B cell (primary cell): ENCODE measurements at regions not wholly inside any gene's neighbourhood (a gene's known extent, or its start where the extent isn't known, plus 50 kb on each side); places are given as distances from the start of the nearest gene placed in this dataset.

ENCODE experiments used
- ATAC-seq: fragments of 200-7000 bp; cut with Tn5 transposase; one replicate; pipeline ENCODE4 v1.10.0; 2021; ENCODE audit warnings: low read depth, mild to moderate bottlenecking, moderate number of reproducible peaks, moderate library complexity
- CTCF ChIA-PET: fragments of 350-600 bp; sonication (Branson Sonifier 250); formaldehyde crosslinking; loops from one replicate; lab custom pipeline; 2021; ENCODE audit warnings: antibody characterized with exemption, inconsistent platforms; lab: Charles Lee
- POLR2A ChIA-PET: fragments of 350-600 bp; sonication (Branson Sonifier 250); formaldehyde crosslinking; loops from one replicate; lab custom pipeline; 2021; ENCODE audit warnings: antibody characterized with exemption; lab: Charles Lee
- DNase-seq: peaks from one replicate; pipeline ENCODE4 v3.0.0; 2013
- H2AFZ ChIP-seq: 2 replicates; pipeline ENCODE4 v1.6.1; 2012; ENCODE audit warnings: mild to moderate bottlenecking, low read depth, low read length; ENCODE audit not compliant: insufficient read depth, poor library complexity, severe bottlenecking
- H3K27ac ChIP-seq, 2 donors: 1 replicate in 1 of 2; 2 replicates in 1 of 2; pipeline ENCODE4 v1.5.1; 2012 to 2013; ENCODE audit warnings: low read length in 2 of 2, mild to moderate bottlenecking in 2 of 2, moderate library complexity in 1 of 2
- H3K27me3 ChIP-seq, 4 experiments: fragments of 200-600 bp in 1 of 4; sonication (generic) in 1 of 4; replicated peaks in 1 of 4; 1 replicate in 2 of 4; 2 replicates in 2 of 4; pipeline versions ENCODE4 v1.6.1 to v1.7.0; 2013 to 2016; ENCODE audit warnings: low read length in 3 of 4, mild to moderate bottlenecking in 2 of 4, mixed read lengths in 1 of 4, moderate library complexity in 1 of 4; ENCODE audit not compliant: insufficient read depth in 4 of 4, control insufficient read depth in 3 of 4; ENCODE audit errors: control extremely low read depth in 1 of 4
- H3K36me3 ChIP-seq, 2 experiments: replicated peaks in 1 of 2; 1 replicate in 1 of 2; 2 replicates in 1 of 2; pipeline versions ENCODE4 v1.6.1 to v1.7.1; 2013; ENCODE audit warnings: low read length in 1 of 2; ENCODE audit not compliant: insufficient read depth in 2 of 2, control insufficient read depth in 1 of 2; ENCODE audit errors: control extremely low read depth in 1 of 2, extremely low read depth in 1 of 2
- H3K4me1 ChIP-seq, 2 donors: fragments of 200-600 bp in 1 of 2; sonication (generic) in 1 of 2; 1 replicate in 1 of 2; 2 replicates in 1 of 2; pipeline versions ENCODE4 v1.5.1 to v1.6.1; 2013 to 2017; ENCODE audit warnings: low read length in 2 of 2; ENCODE audit not compliant: control insufficient read depth in 2 of 2, insufficient read depth in 2 of 2
- H3K4me2 ChIP-seq: replicated peaks from 2 replicates; pipeline ENCODE3; 2012; ENCODE audit warnings: mild to moderate bottlenecking, low read depth, low read length; ENCODE audit not compliant: poor library complexity, severe bottlenecking
- H3K4me3 ChIP-seq, 5 experiments: fragments of 200-600 bp in 1 of 5; sonication (generic) in 1 of 5; 1 replicate in 3 of 5; 2 replicates in 2 of 5; pipeline versions ENCODE4 v1.5.1 to v1.7.0; 2011 to 2016; ENCODE audit warnings: low read length in 4 of 5, mild to moderate bottlenecking in 4 of 5, low read depth in 2 of 5, control low read depth in 1 of 5, moderate library complexity in 1 of 5; ENCODE audit not compliant: insufficient read depth in 1 of 5; ENCODE audit errors: control extremely low read depth in 1 of 5, extremely low read depth in 1 of 5
- H3K79me2 ChIP-seq: fragments of 200-600 bp; sonication (generic); one replicate; pipeline ENCODE4 v1.6.0; 2016; ENCODE audit warnings: low read length; ENCODE audit not compliant: control insufficient read depth, insufficient read depth
- H3K9ac ChIP-seq: fragments of 200-600 bp; sonication (generic); 2 replicates; pipeline ENCODE4 v1.6.1; 2017; ENCODE audit warnings: mild to moderate bottlenecking, low read length, moderate library complexity
- H3K9me3 ChIP-seq, 3 donors: one replicate each; pipeline versions ENCODE4 v1.6.1 to v1.7.1; 2013; ENCODE audit warnings: low read length in 2 of 3; ENCODE audit not compliant: control insufficient read depth in 2 of 3, insufficient read depth in 1 of 3; ENCODE audit errors: control extremely low read depth in 1 of 3
- H4K20me1 ChIP-seq: 2 replicates; pipeline ENCODE4 v1.6.0; 2012; ENCODE audit warnings: mild to moderate bottlenecking, low read length; ENCODE audit not compliant: insufficient read depth, control insufficient read depth, poor library complexity, severe bottlenecking
- H3K27ac Mint-ChIP-seq: one replicate; pipeline ENCODE4 v1.8.0; 2021; ENCODE audit warnings: mixed read lengths
- H3K27me3 Mint-ChIP-seq: one replicate; pipeline ENCODE4 v1.8.0; 2021; ENCODE audit warnings: mixed read lengths
- H3K4me1 Mint-ChIP-seq: one replicate; pipeline ENCODE4 v1.8.0; 2021; ENCODE audit warnings: mixed read lengths
- H3K4me3 Mint-ChIP-seq: one replicate; pipeline ENCODE4 v1.8.0; 2021; ENCODE audit warnings: mixed read lengths
- H3K9me3 Mint-ChIP-seq: one replicate; pipeline ENCODE4 v1.8.0; 2022; ENCODE audit warnings: mixed read lengths; ENCODE audit not compliant: insufficient read depth
- EZH2 ChIP-seq: IDR thresholded peaks from 2 replicates; pipeline ENCODE4 v1.6.1; 2012; ENCODE audit warnings: borderline replicate concordance, low read depth, mild to moderate bottlenecking, moderate library complexity, low read length; ENCODE audit not compliant: insufficient read depth, poor library complexity, severe bottlenecking
- WGBS: methylation state at CpG from one replicate; pipeline ENCODE4 v1.1.5; 2013; ENCODE audit warnings: missing lambda C conversion rate; ENCODE audit not compliant: insufficient coverage; 5-methylcytosine and 5-hydroxymethylcytosine counted together
- intact Hi-C: fragments of 100-400 bp; cut with micrococcal nuclease; formaldehyde crosslinking; loops from one replicate; pipeline ENCODE4 v1.10.0; 2022
- TF ChIP-seq, protein P1 (sequence below): fragments of 200-600 bp; IDR thresholded peaks from one replicate; pipeline ENCODE4 v1.8.0; 2022; ENCODE audit warnings: antibody characterized with exemption, mild to moderate bottlenecking

DNA sequence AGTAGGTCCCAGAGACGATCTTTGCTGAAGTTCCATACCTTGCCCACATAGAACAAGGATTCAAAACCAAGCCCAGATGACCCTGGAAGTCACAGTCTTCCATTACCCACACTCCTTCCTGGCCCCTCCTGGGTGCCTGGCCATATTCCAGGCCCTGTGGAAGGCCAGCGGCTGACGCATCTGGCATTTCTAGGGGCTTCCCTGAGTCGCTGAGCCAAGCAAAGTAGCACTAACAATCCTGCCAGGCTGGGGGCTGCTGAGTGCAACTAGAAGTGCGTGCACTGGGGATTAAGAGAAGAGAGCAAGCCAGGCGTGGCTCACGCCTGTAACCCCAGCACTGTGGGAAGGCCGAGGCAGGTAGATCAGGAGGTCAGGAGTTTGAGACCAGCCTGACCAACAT is 175.2 kb upstream of the CPEB2 start:
- Histone ChIP-seq H3K4me3 (no peak overlapping the region), H3K9me3 (peaks cover 0 to 3% (median 0%) of the 10 kb centered on the region in 3 donors), H3K79me2 (no peaks in the 10 kb centered on the region), H3K4me1 (no peaks in the 10 kb centered on the region), H4K20me1 (no peaks in the 10 kb centered on the region), H3K27me3 (no peaks in the 10 kb centered on the region), H3K36me3 (no peaks in the 10 kb centered on the region), H3K4me2 (no peak overlapping the region), H3K9ac (no peak overlapping the region), H2AFZ (no peak overlapping the region), H3K27ac (no peak overlapping the region)
- H3K27ac Mint-ChIP-seq: no peak overlapping the region
- WGBS: 90% methylated on average over 6 of the region's 8 CpGs
- DNase-seq (no peak), ATAC-seq (no peak)
- H3K27me3 Mint-ChIP-seq: no peaks in the 10 kb centered on the region
- H3K4me3 Mint-ChIP-seq: no peak overlapping the region
- no peaks in the 10 kb centered on the region for H3K9me3 Mint-ChIP-seq
- TF ChIP-seq, protein P1, sequence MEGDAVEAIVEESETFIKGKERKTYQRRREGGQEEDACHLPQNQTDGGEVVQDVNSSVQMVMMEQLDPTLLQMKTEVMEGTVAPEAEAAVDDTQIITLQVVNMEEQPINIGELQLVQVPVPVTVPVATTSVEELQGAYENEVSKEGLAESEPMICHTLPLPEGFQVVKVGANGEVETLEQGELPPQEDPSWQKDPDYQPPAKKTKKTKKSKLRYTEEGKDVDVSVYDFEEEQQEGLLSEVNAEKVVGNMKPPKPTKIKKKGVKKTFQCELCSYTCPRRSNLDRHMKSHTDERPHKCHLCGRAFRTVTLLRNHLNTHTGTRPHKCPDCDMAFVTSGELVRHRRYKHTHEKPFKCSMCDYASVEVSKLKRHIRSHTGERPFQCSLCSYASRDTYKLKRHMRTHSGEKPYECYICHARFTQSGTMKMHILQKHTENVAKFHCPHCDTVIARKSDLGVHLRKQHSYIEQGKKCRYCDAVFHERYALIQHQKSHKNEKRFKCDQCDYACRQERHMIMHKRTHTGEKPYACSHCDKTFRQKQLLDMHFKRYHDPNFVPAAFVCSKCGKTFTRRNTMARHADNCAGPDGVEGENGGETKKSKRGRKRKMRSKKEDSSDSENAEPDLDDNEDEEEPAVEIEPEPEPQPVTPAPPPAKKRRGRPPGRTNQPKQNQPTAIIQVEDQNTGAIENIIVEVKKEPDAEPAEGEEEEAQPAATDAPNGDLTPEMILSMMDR: no peak
- no peak for TF ChIP-seq EZH2
- POLR2A ChIA-PET: no interaction called here
- CTCF ChIA-PET: no interaction called here
- H3K4me1 Mint-ChIP-seq: no peaks in the 10 kb centered on the region
- intact Hi-C loops: no loop called here

DNA sequence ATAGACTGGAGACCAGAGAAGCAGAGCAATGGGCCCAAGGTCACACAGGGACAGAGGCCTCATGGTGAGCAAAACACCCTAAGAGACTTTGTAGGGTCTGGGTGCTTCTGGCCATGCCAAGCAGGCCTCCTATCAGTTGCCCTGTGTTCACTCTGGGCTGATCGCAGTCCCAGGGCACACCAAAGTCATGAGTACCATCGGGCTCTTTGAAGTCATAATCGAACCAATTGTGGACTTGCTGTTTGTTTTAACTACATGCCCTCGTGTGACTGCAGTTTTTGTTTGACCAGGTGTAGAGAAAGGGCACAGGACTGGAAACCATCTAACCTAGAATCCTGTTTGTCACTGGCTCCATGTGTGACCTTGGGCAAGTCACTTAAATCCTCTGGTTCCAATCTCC is 172.5 kb upstream of the CPEB2 start:
- no peak overlapping the region for H3K4me3 ChIP-seq
- intact Hi-C loops: no loop called here
- no peak overlapping the region for H3K4me2 ChIP-seq
- Mint-ChIP-seq H3K9me3 (no peaks in the 10 kb centered on the region), H3K27me3 (no peaks in the 10 kb centered on the region), H3K4me1 (no peaks in the 10 kb centered on the region), H3K27ac (no peak overlapping the region), H3K4me3 (no peak overlapping the region)
- H3K36me3 ChIP-seq: no peaks in the 10 kb centered on the region
- H2AFZ ChIP-seq: no peak overlapping the region
- POLR2A ChIA-PET: no interaction called here
- CTCF ChIA-PET: no interaction called here
- TF ChIP-seq EZH2: no peak
- TF ChIP-seq, protein P1: no peak
- H3K27me3 ChIP-seq: no peaks in the 10 kb centered on the region
- H3K4me1 ChIP-seq: no peaks in the 10 kb centered on the region
- DNase-seq: no peak
- WGBS: 100% methylated on average over 4 of the region's 4 CpGs
- H4K20me1 ChIP-seq: no peaks in the 10 kb centered on the region
- H3K79me2 ChIP-seq: no peaks in the 10 kb centered on the region
- H3K9ac ChIP-seq: no peak overlapping the region
- no peak overlapping the region for H3K27ac ChIP-seq
- H3K9me3 ChIP-seq: peaks cover 0 to 3% (median 0%) of the 10 kb centered on the region in 3 donors
- ATAC-seq: no peak
